Mesenchymal stem cell (in vitro differentiated cells and primary cell): ENCODE measurements at regions not wholly inside any gene's neighbourhood (a gene's known extent, or its start where the extent isn't known, plus 50 kb on each side); places are given as distances from the start of the nearest gene placed in this dataset.

Source experiments
- DNase-seq: peaks from one replicate; pipeline ENCODE4 v3.0.0-alpha.2; 2013
- H2AFZ ChIP-seq: one replicate; pipeline ENCODE4 v1.6.1; 2013; ENCODE audit warnings: low read depth, mild to moderate bottlenecking, control low read depth, inconsistent platforms, low read length, moderate library complexity
- H2AK5ac ChIP-seq: 2 replicates; pipeline ENCODE4 v1.6.1; 2013; ENCODE audit warnings: low read length, moderate library complexity, mild to moderate bottlenecking, inconsistent platforms; ENCODE audit not compliant: severe bottlenecking
- H2BK120ac ChIP-seq: one replicate; pipeline ENCODE4 v1.6.1; 2013; ENCODE audit warnings: low read depth, mild to moderate bottlenecking, inconsistent platforms, low read length, moderate library complexity
- H2BK12ac ChIP-seq, 2 experiments: one replicate each; pipeline ENCODE4 v1.6.1; 2013; ENCODE audit warnings: inconsistent platforms in 2 of 2, low read length in 2 of 2, mild to moderate bottlenecking in 2 of 2, moderate library complexity in 2 of 2, control low read depth in 1 of 2
- H2BK15ac ChIP-seq: one replicate; pipeline ENCODE4 v1.6.1; 2013; ENCODE audit warnings: mild to moderate bottlenecking, low read depth, inconsistent platforms; ENCODE audit not compliant: poor library complexity, severe bottlenecking
- H2BK5ac ChIP-seq: 2 replicates; pipeline ENCODE4 v1.6.1; 2013; ENCODE audit warnings: low read depth, mild to moderate bottlenecking, low read length, control low read depth, inconsistent platforms; ENCODE audit not compliant: poor library complexity, severe bottlenecking
- H3K14ac ChIP-seq, 2 experiments: one replicate each; pipeline ENCODE4 v1.6.1; 2013; ENCODE audit warnings: inconsistent platforms in 2 of 2, low read length in 2 of 2, control low read depth in 1 of 2, mild to moderate bottlenecking in 1 of 2, moderate library complexity in 1 of 2
- H3K18ac ChIP-seq, 2 experiments: one replicate each; pipeline ENCODE4 v1.6.1; 2013; ENCODE audit warnings: inconsistent platforms in 2 of 2, low read length in 2 of 2, control low read depth in 1 of 2, low read depth in 1 of 2, mild to moderate bottlenecking in 1 of 2
- H3K23ac ChIP-seq, 2 experiments: one replicate each; pipeline ENCODE4 v1.6.1; 2013; ENCODE audit warnings: inconsistent platforms in 2 of 2, low read length in 2 of 2, mild to moderate bottlenecking in 2 of 2, moderate library complexity in 2 of 2, control low read depth in 1 of 2
- H3K27ac ChIP-seq: 2 replicates; pipeline ENCODE4 v1.5.1; 2013; ENCODE audit warnings: mild to moderate bottlenecking, moderate library complexity, low read length, control low read depth, inconsistent platforms; ENCODE audit not compliant: poor library complexity, severe bottlenecking
- H3K27me3 ChIP-seq, 2 experiments: 2 replicates each; pipeline versions ENCODE4 v1.6.1 to v1.7.0; 2013; ENCODE audit warnings: low read length in 2 of 2, mild to moderate bottlenecking in 2 of 2, moderate library complexity in 2 of 2, control low read depth in 1 of 2, inconsistent platforms in 1 of 2; ENCODE audit not compliant: control insufficient read depth in 1 of 2, insufficient read depth in 1 of 2
- H3K36me3 ChIP-seq, 2 experiments: 2 replicates each; pipeline versions ENCODE4 v1.6.1 to v1.7.0; 2013; ENCODE audit warnings: low read length in 2 of 2, control low read depth in 1 of 2, inconsistent platforms in 1 of 2, low read depth in 1 of 2, mild to moderate bottlenecking in 1 of 2; ENCODE audit not compliant: insufficient read depth in 2 of 2, control insufficient read depth in 1 of 2
- H3K4ac ChIP-seq, 2 experiments: one replicate each; pipeline ENCODE4 v1.6.1; 2013; ENCODE audit warnings: inconsistent platforms in 2 of 2, low read length in 2 of 2, mild to moderate bottlenecking in 2 of 2, moderate library complexity in 2 of 2, control low read depth in 1 of 2, low read depth in 1 of 2
- H3K4me1 ChIP-seq: 2 replicates; pipeline ENCODE4 v1.6.1; 2013; ENCODE audit warnings: low read depth, low read length, control low read depth; ENCODE audit not compliant: control insufficient read depth, insufficient read depth
- H3K4me2 ChIP-seq: 2 replicates; pipeline ENCODE4 v1.6.1; 2013; ENCODE audit warnings: low read length, mild to moderate bottlenecking, inconsistent platforms; ENCODE audit not compliant: poor library complexity, severe bottlenecking
- H3K4me3 ChIP-seq, 2 experiments: 2 replicates each; pipeline versions ENCODE4 v1.5.1 to v1.7.0; 2013; ENCODE audit warnings: low read length in 2 of 2, mild to moderate bottlenecking in 2 of 2, control low read depth in 1 of 2, low read depth in 1 of 2; ENCODE audit not compliant: insufficient read depth in 1 of 2
- H3K79me1 ChIP-seq: replicated peaks from 2 replicates; pipeline ENCODE4 v1.6.1; 2013; ENCODE audit warnings: mild to moderate bottlenecking, control low read depth, low read length, inconsistent platforms; ENCODE audit not compliant: poor library complexity, severe bottlenecking
- H3K9ac ChIP-seq: 2 replicates; pipeline ENCODE4 v1.7.0; 2013; ENCODE audit warnings: mild to moderate bottlenecking, low read length, moderate library complexity
- H3K9me3 ChIP-seq: 2 replicates; pipeline ENCODE4 v1.7.0; 2013; ENCODE audit warnings: mild to moderate bottlenecking, low read length; ENCODE audit not compliant: control insufficient read depth
- H4K8ac ChIP-seq: one replicate; pipeline ENCODE4 v1.6.1; 2013; ENCODE audit warnings: inconsistent platforms, mild to moderate bottlenecking, low read length, moderate library complexity
- H4K91ac ChIP-seq: one replicate; pipeline ENCODE4 v1.6.1; 2013; ENCODE audit warnings: mild to moderate bottlenecking, low read length, inconsistent platforms
- WGBS: methylation state at CpG from one replicate; pipeline ENCODE4 v1.1.7; 2013; ENCODE audit warnings: mixed read lengths; 5-methylcytosine and 5-hydroxymethylcytosine counted together

GRCh38 chr2:42864641-42865280 is 72.4 kb upstream of the HAAO start:
- Histone ChIP-seq H4K91ac (no peak overlapping the region), H3K36me3 (no peaks in the 10 kb centered on the region), H2BK15ac (no peak overlapping the region), H3K9ac (no peak overlapping the region), H2AFZ (no peak overlapping the region), H3K4me3 (no peak overlapping the region), H2BK5ac (no peak overlapping the region), H3K79me1 (no peaks in the 10 kb centered on the region), H3K4ac (no peak overlapping the region), H2BK120ac (no peak overlapping the region), H3K9me3 (peaks cover 17% of the 10 kb centered on the region), H3K27ac (no peak overlapping the region), H4K8ac (no peak overlapping the region), H3K4me2 (no peak overlapping the region), H3K4me1 (no peaks in the 10 kb centered on the region), H3K23ac (no peak overlapping the region), H2BK12ac (no peak overlapping the region), H2AK5ac (no peak overlapping the region), H3K14ac (no peak overlapping the region), H3K18ac (no peak overlapping the region), H3K27me3 (no peaks in the 10 kb centered on the region)
- WGBS, result 94% methylated on average over 6 of the region's 8 CpGs
- no peak for DNase-seq

GRCh38 chr2:42864222-42864621 is 71.8 kb upstream of the HAAO start:
- Histone ChIP-seq H3K9me3 (peaks cover 13% of the 10 kb centered on the region), H3K36me3 (no peaks in the 10 kb centered on the region), H2BK15ac (no peak overlapping the region), H3K79me1 (no peaks in the 10 kb centered on the region), H3K4me1 (no peaks in the 10 kb centered on the region), H2AFZ (no peak overlapping the region), H3K4me3 (no peak overlapping the region), H2BK120ac (no peak overlapping the region), H3K18ac (no peak overlapping the region), H3K4me2 (no peak overlapping the region), H2AK5ac (no peak overlapping the region), H3K9ac (no peak overlapping the region), H3K23ac (no peak overlapping the region), H4K91ac (no peak overlapping the region), H2BK12ac (no peak overlapping the region), H3K14ac (no peak overlapping the region), H3K27ac (no peak overlapping the region), H4K8ac (no peak overlapping the region), H3K27me3 (no peaks in the 10 kb centered on the region), H3K4ac (no peak overlapping the region), H2BK5ac (no peak overlapping the region)
- WGBS, result 87% methylated on average over 6 of the region's 6 CpGs
- no peak for DNase-seq

- no peaks in the 10 kb centered on the region for H3K36me3 ChIP-seq
These were observed 71.4 kb upstream of the HAAO start for GRCh38 chr2:42863751-42864150.

GRCh38 chr2:42863320-42863719 is 70.9 kb upstream of the HAAO start:
- WGBS, result 94% methylated on average over 10 of the region's 10 CpGs

More at GRCh38 chr2:42863751-42864150, 71.4 kb upstream of the HAAO start:
- no peak overlapping the region for H3K4me3 ChIP-seq
- H3K79me1 ChIP-seq, result no peaks in the 10 kb centered on the region
- no peak overlapping the region for H2AFZ ChIP-seq
- no peak overlapping the region for H2BK15ac ChIP-seq
- no peak overlapping the region for H3K23ac ChIP-seq
- H2BK12ac ChIP-seq, result no peak overlapping the region
- H3K14ac ChIP-seq, result no peak overlapping the region
- 97% methylated on average over 6 of the region's 10 CpGs for WGBS
- H3K4me1 ChIP-seq, result no peaks in the 10 kb centered on the region
- peaks cover 8% of the 10 kb centered on the region for H3K9me3 ChIP-seq
- H4K8ac ChIP-seq, result no peak overlapping the region
- no peak overlapping the region for H3K9ac ChIP-seq
- peak overlapping the region in 1 of 2 experiments; percentile 14 for H3K18ac ChIP-seq
- DNase-seq, result no peak
- no peak overlapping the region for H2AK5ac ChIP-seq
- no peak overlapping the region for H3K4me2 ChIP-seq
- H2BK120ac ChIP-seq, result no peak overlapping the region
- H4K91ac ChIP-seq, result no peak overlapping the region
- H3K27ac ChIP-seq, result no peak overlapping the region
- peak overlapping the region in 1 of 2 experiments; percentile 29 for H3K4ac ChIP-seq
- H3K27me3 ChIP-seq, result no peaks in the 10 kb centered on the region
- H2BK5ac ChIP-seq, result no peak overlapping the region

More at GRCh38 chr2:42863320-42863719, 70.9 kb upstream of the HAAO start:
- H3K4me1 ChIP-seq, result no peaks in the 10 kb centered on the region
- H3K4me3 ChIP-seq, result no peak overlapping the region
- no peaks in the 10 kb centered on the region for H3K36me3 ChIP-seq
- H3K27me3 ChIP-seq, result no peaks in the 10 kb centered on the region
- H4K91ac ChIP-seq, result no peak overlapping the region
- H2BK15ac ChIP-seq, result no peak overlapping the region
- peaks cover 4% of the 10 kb centered on the region for H3K9me3 ChIP-seq
- no peak overlapping the region for H2AFZ ChIP-seq
- DNase-seq, result no peak
- H3K9ac ChIP-seq, result no peak overlapping the region
- no peak overlapping the region for H3K4ac ChIP-seq
- H3K4me2 ChIP-seq, result no peak overlapping the region
- H3K14ac ChIP-seq, result peak overlapping the region in 1 of 2 experiments; percentile 11
- no peaks in the 10 kb centered on the region for H3K79me1 ChIP-seq
- H2BK5ac ChIP-seq, result no peak overlapping the region
- no peak overlapping the region for H2AK5ac ChIP-seq
- H3K23ac ChIP-seq, result no peak overlapping the region
- H3K18ac ChIP-seq, result peak overlapping the region in 1 of 2 experiments; percentile 11
- no peak overlapping the region for H2BK120ac ChIP-seq
- no peak overlapping the region for H4K8ac ChIP-seq
- H3K27ac ChIP-seq, result no peak overlapping the region
- peak overlapping the region in 1 of 2 experiments; percentile 45 for H2BK12ac ChIP-seq
